ENCODE measurements at regions not wholly inside any gene's neighbourhood (a gene's known extent, or its start where the extent isn't known, plus 50 kb on each side); places are given as distances from the start of the nearest gene placed in this dataset.

GRCh38 chr3:64871834-64872249, 184.0 kb upstream of the ADAMTS9 start:
- no peak for DNase-seq
- Histone ChIP-seq H3K27ac (ENCODE audit: low read depth, low read length) (no peak overlapping the region), H3K36me3 (ENCODE audit: insufficient read depth, low read length) (no peaks in the 10 kb centered on the region), H3K4me3 (ENCODE audit: low read length) (no peak overlapping the region), H3K4me1 (ENCODE audit: insufficient read depth, low read length) (no peaks in the 10 kb centered on the region), H3K27me3 (ENCODE audit: insufficient read depth, low read length, poor library complexity, severe bottlenecking) (no peaks in the 10 kb centered on the region), H3K9me3 (ENCODE audit: low read length) (no peaks in the 10 kb centered on the region)
- H3K4me1 Mint-ChIP-seq: no peaks in the 10 kb centered on the region
- H3K4me3 Mint-ChIP-seq: no peak overlapping the region
- H3K27ac Mint-ChIP-seq: no peak overlapping the region
- no peaks in the 10 kb centered on the region for H3K36me3 Mint-ChIP-seq
- H3K27me3 Mint-ChIP-seq: no peaks in the 10 kb centered on the region
- peaks cover 0 to 20% (median 3%) of the 10 kb centered on the region in 5 donors for H3K9me3 Mint-ChIP-seq
- ChIA-PET CTCF (no interaction called here), POLR2A (no interaction called here)

GRCh38 chr3:64870876-64871646, 183.3 kb upstream of the ADAMTS9 start:
- CTCF ChIA-PET: no interaction called here
- no peaks in the 10 kb centered on the region for H3K36me3 Mint-ChIP-seq
- no peak overlapping the region for H3K27ac Mint-ChIP-seq
- Histone ChIP-seq H3K27ac (ENCODE audit: low read depth, low read length) (no peak overlapping the region), H3K9me3 (ENCODE audit: low read length) (no peaks in the 10 kb centered on the region), H3K4me1 (ENCODE audit: insufficient read depth, low read length) (no peaks in the 10 kb centered on the region), H3K4me3 (ENCODE audit: low read length) (no peak overlapping the region), H3K36me3 (ENCODE audit: insufficient read depth, low read length) (no peaks in the 10 kb centered on the region), H3K27me3 (ENCODE audit: insufficient read depth, low read length, poor library complexity, severe bottlenecking) (no peaks in the 10 kb centered on the region)
- H3K4me3 Mint-ChIP-seq: no peak overlapping the region
- no peaks in the 10 kb centered on the region for H3K4me1 Mint-ChIP-seq
- POLR2A ChIA-PET: no interaction called here
- H3K9me3 Mint-ChIP-seq: peaks cover 0 to 25% (median 3%) of the 10 kb centered on the region in 5 donors
- no peaks in the 10 kb centered on the region for H3K27me3 Mint-ChIP-seq
- no peak for DNase-seq

GRCh38 chr3:64867224-64867623, 179.4 kb upstream of the ADAMTS9 start:
- Mint-ChIP-seq H3K27me3 (no peaks in the 10 kb centered on the region), H3K4me3 (no peak overlapping the region), H3K27ac (no peak overlapping the region), H3K9me3 (peaks cover 2 to 39% (median 4%) of the 10 kb centered on the region in 5 donors), H3K36me3 (no peaks in the 10 kb centered on the region), H3K4me1 (no peaks in the 10 kb centered on the region)
- no peaks in the 10 kb centered on the region for H3K4me1 ChIP-seq (ENCODE audit: insufficient read depth, low read length)
- CTCF ChIA-PET: interaction anchor here (1.6 kb wide), 1 partner anchor 10 kb away, joined by 3 read pairs; no protein-coding TSS in a partner anchor
- no peaks in the 10 kb centered on the region for H3K27me3 ChIP-seq (ENCODE audit: insufficient read depth, low read length, poor library complexity, severe bottlenecking)
- H3K9me3 ChIP-seq (ENCODE audit: low read length): no peaks in the 10 kb centered on the region
- POLR2A ChIA-PET: no interaction called here
- H3K36me3 ChIP-seq (ENCODE audit: insufficient read depth, low read length): no peaks in the 10 kb centered on the region
- no peak for DNase-seq
- H3K27ac ChIP-seq (ENCODE audit: low read depth, low read length): no peak overlapping the region
- no peak overlapping the region for H3K4me3 ChIP-seq (ENCODE audit: low read length)

GRCh38 chr3:64865839-64866570, 178.2 kb upstream of the ADAMTS9 start:
- Histone ChIP-seq H3K36me3 (ENCODE audit: insufficient read depth, low read length) (no peaks in the 10 kb centered on the region), H3K4me1 (ENCODE audit: insufficient read depth, low read length) (no peaks in the 10 kb centered on the region), H3K4me3 (ENCODE audit: low read length) (no peak overlapping the region), H3K27ac (ENCODE audit: low read depth, low read length) (no peak overlapping the region), H3K9me3 (ENCODE audit: low read length) (no peaks in the 10 kb centered on the region), H3K27me3 (ENCODE audit: insufficient read depth, low read length, poor library complexity, severe bottlenecking) (no peaks in the 10 kb centered on the region)
- Mint-ChIP-seq H3K4me1 (no peaks in the 10 kb centered on the region), H3K27me3 (no peaks in the 10 kb centered on the region), H3K4me3 (no peak overlapping the region), H3K27ac (no peak overlapping the region), H3K9me3 (peaks cover 2 to 39% (median 5%) of the 10 kb centered on the region in 5 donors), H3K36me3 (no peaks in the 10 kb centered on the region)
- ChIA-PET CTCF (interaction anchor here (1.6 kb wide), 1 partner anchor 11 kb away, joined by 3 read pairs; no protein-coding TSS in a partner anchor), POLR2A (no interaction called here)
- no peak for DNase-seq

- peaks cover 0 to 4% (median 0%) of the 10 kb centered on the region in 3 donors for H3K4me1 Mint-ChIP-seq
- no peak for DNase-seq
- no peaks in the 10 kb centered on the region for H3K27me3 ChIP-seq (ENCODE audit: insufficient read depth, low read length, poor library complexity, severe bottlenecking)
- H3K4me3 ChIP-seq (ENCODE audit: low read length): no peak overlapping the region
- no peaks in the 10 kb centered on the region for H3K4me1 ChIP-seq (ENCODE audit: insufficient read depth, low read length)
- no peak overlapping the region for H3K4me3 Mint-ChIP-seq
- no peaks in the 10 kb centered on the region for H3K9me3 ChIP-seq (ENCODE audit: low read length)
- ChIA-PET POLR2A (no interaction called here), CTCF (no interaction called here)
- peaks cover 2 to 30% (median 4%) of the 10 kb centered on the region in 5 donors for H3K9me3 Mint-ChIP-seq
- H3K36me3 Mint-ChIP-seq: no peaks in the 10 kb centered on the region
- no peak overlapping the region for H3K27ac Mint-ChIP-seq
- H3K27ac ChIP-seq (ENCODE audit: low read depth, low read length): no peak overlapping the region
- H3K36me3 ChIP-seq (ENCODE audit: insufficient read depth, low read length): no peaks in the 10 kb centered on the region
- H3K27me3 Mint-ChIP-seq: no peaks in the 10 kb centered on the region
These were observed 175.7 kb upstream of the ADAMTS9 start for GRCh38 chr3:64863226-64864212.

- no peak overlapping the region for H3K27ac ChIP-seq (ENCODE audit: low read depth, low read length)
- CTCF ChIA-PET: no interaction called here
- no peaks in the 10 kb centered on the region for H3K27me3 Mint-ChIP-seq
These were observed 173.9 kb upstream of the ADAMTS9 start for GRCh38 chr3:64861684-64862083.

GRCh38 chr3:64860536-64860870, 172.7 kb upstream of the ADAMTS9 start:
- H3K27me3 Mint-ChIP-seq: no peaks in the 10 kb centered on the region
- H3K4me3 ChIP-seq (ENCODE audit: low read length): no peak overlapping the region
- H3K36me3 ChIP-seq (ENCODE audit: insufficient read depth, low read length): no peaks in the 10 kb centered on the region
- no peak overlapping the region for H3K27ac ChIP-seq (ENCODE audit: low read depth, low read length)
- ChIA-PET POLR2A (no interaction called here), CTCF (no interaction called here)
- H3K27ac Mint-ChIP-seq: no peak overlapping the region
- H3K36me3 Mint-ChIP-seq: no peaks in the 10 kb centered on the region
- H3K27me3 ChIP-seq (ENCODE audit: insufficient read depth, low read length, poor library complexity, severe bottlenecking): no peaks in the 10 kb centered on the region
- H3K9me3 Mint-ChIP-seq: peaks cover 2 to 15% (median 4%) of the 10 kb centered on the region in 5 donors
- DNase-seq: no peak
- H3K4me3 Mint-ChIP-seq: no peak overlapping the region
- H3K4me1 ChIP-seq (ENCODE audit: insufficient read depth, low read length): no peaks in the 10 kb centered on the region
- peaks cover 0 to 4% (median 0%) of the 10 kb centered on the region in 3 donors for H3K4me1 Mint-ChIP-seq
- H3K9me3 ChIP-seq (ENCODE audit: low read length): no peaks in the 10 kb centered on the region

More at GRCh38 chr3:64861684-64862083, 173.9 kb upstream of the ADAMTS9 start:
- Histone ChIP-seq H3K4me1 (ENCODE audit: insufficient read depth, low read length) (no peaks in the 10 kb centered on the region), H3K36me3 (ENCODE audit: insufficient read depth, low read length) (no peaks in the 10 kb centered on the region), H3K4me3 (ENCODE audit: low read length) (no peak overlapping the region), H3K9me3 (ENCODE audit: low read length) (no peaks in the 10 kb centered on the region), H3K27me3 (ENCODE audit: insufficient read depth, low read length, poor library complexity, severe bottlenecking) (no peaks in the 10 kb centered on the region)
- Mint-ChIP-seq H3K4me3 (no peak overlapping the region), H3K36me3 (no peaks in the 10 kb centered on the region), H3K4me1 (peaks cover 0 to 4% (median 0%) of the 10 kb centered on the region in 3 donors), H3K27ac (no peak overlapping the region), H3K9me3 (peaks cover 2 to 22% (median 4%) of the 10 kb centered on the region in 5 donors)
- DNase-seq: no peak
- POLR2A ChIA-PET: no interaction called here
